ENCODE measurements at regions not wholly inside any gene's neighbourhood (a gene's known extent, or its start where the extent isn't known, plus 50 kb on each side); places are given as distances from the start of the nearest gene placed in this dataset.

DNA sequence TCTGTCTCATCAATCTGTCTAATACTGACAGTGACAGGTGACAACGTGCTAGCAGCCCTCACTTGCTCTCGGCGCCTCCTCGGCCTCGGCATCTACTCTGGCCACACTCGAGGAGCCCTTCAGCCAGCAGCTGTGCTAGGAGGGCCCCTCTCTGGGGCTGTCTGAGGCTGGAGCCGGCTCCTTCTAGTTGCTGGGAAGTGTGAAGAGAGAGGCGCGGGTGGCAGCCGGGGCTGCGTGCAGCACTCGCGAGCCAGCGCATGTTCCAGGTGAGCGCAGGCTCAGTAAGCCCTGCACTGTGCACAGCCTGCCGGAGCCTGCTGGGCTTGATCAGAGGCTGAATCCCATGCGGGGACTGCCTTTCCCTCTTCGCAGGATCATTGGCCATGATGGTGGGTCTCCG lies 330.7 kb downstream of the CDH10 start:
- TF ChIP-seq EZH2 (IDR thresholded peaks at IDR 0.05): no peak
- no peak for TF ChIP-seq FOXP2 (optimal IDR thresholded peaks at IDR 0.05; ENCODE audit: control extremely low read depth, extremely low read length, insufficient read depth)
- no peak for TF ChIP-seq POLR2AphosphoS5 (IDR thresholded peaks at IDR 0.05; ENCODE audit: borderline replicate concordance, low read depth, low read length)

All from SK-N-MC (cell line).